ENCODE measurements at regions not wholly inside any gene's neighbourhood (a gene's known extent, or its start where the extent isn't known, plus 50 kb on each side); places are given as distances from the start of the nearest gene placed in this dataset.
"Not testable (repeated sequence)": the region's sequence is repeated elsewhere in the genome, so short reads cannot be mapped to it uniquely, and the experiment has no call there.

GRCh38 chrX:30036406-30036805, 179.0 kb upstream of the MAGEB2 start:
- TF ChIP-seq CTCF (conservative IDR thresholded peaks at IDR 0.05; ENCODE audit: low read length); EZH2phosphoT487 (IDR thresholded peaks at IDR 0.05; ENCODE audit: borderline replicate concordance, low read depth, low read length): not testable (repeated sequence)

Data from OCI-LY7 (cell line).